Epithelial cell of esophagus (primary cell): ENCODE measurements at regions not wholly inside any gene's neighbourhood (a gene's known extent, or its start where the extent isn't known, plus 50 kb on each side); places are given as distances from the start of the nearest gene placed in this dataset.

Experiments used
- DNase-seq: peaks from one replicate; pipeline ENCODE4 v3.0.0; 2010; ENCODE audit warnings: low read depth
- H3K4me3 ChIP-seq: 2 replicates; pipeline ENCODE4 v1.5.1; 2011; ENCODE audit warnings: mild to moderate bottlenecking, low read length, control low read depth
- CTCF ChIP-seq: IDR thresholded peaks from 2 replicates; pipeline ENCODE4 v1.5.1; 2011; ENCODE audit warnings: low read depth, mild to moderate bottlenecking, low read length, control low read depth, inconsistent platforms; ENCODE audit not compliant: insufficient read depth; ENCODE audit errors: missing control alignments

GRCh38 chr2:111628221-111628620 lies 255.8 kb downstream of the ANAPC1 start:
- no peak overlapping the region for H3K4me3 ChIP-seq
- DNase-seq = no peak
- no peak for TF ChIP-seq CTCF

- no peak for TF ChIP-seq CTCF
- no peak overlapping the region for H3K4me3 ChIP-seq
- no peak for DNase-seq
Observed at GRCh38 chr2:111629983-111630382, 254.0 kb downstream of the ANAPC1 start.

GRCh38 chr2:111632661-111633060 lies 251.3 kb downstream of the ANAPC1 start:
- no peak for DNase-seq
- no peak for TF ChIP-seq CTCF

GRCh38 chr2:111633189-111633588 lies 250.8 kb downstream of the ANAPC1 start:
- DNase-seq = no peak
- no peak for TF ChIP-seq CTCF
- H3K4me3 ChIP-seq = no peak overlapping the region

More at GRCh38 chr2:111632661-111633060, 251.3 kb downstream of the ANAPC1 start:
- H3K4me3 ChIP-seq = no peak overlapping the region

GRCh38 chr2:111633643-111634042 lies 250.3 kb downstream of the ANAPC1 start:
- no peak for TF ChIP-seq CTCF
- DNase-seq = no peak
- H3K4me3 ChIP-seq = no peak overlapping the region

- H3K4me3 ChIP-seq = no peak overlapping the region
- DNase-seq = no peak
- TF ChIP-seq CTCF = no peak
Observed at GRCh38 chr2:111634050-111634794, 249.8 kb downstream of the ANAPC1 start.

- no peak for TF ChIP-seq CTCF
- DNase-seq = no peak
- no peak overlapping the region for H3K4me3 ChIP-seq
Observed at GRCh38 chr2:111634995-111635538, 248.9 kb downstream of the ANAPC1 start.
